Endodermal cell (in vitro differentiated cells): ENCODE measurements at regions not wholly inside any gene's neighbourhood (a gene's known extent, or its start where the extent isn't known, plus 50 kb on each side); places are given as distances from the start of the nearest gene placed in this dataset.

ENCODE experiments used
- DNase-seq: peaks from one replicate; pipeline ENCODE4 v3.0.0-alpha.2; 2017
- H3K27ac ChIP-seq: 2 replicates; pipeline ENCODE4 v1.5.1; 2013; ENCODE audit warnings: mild to moderate bottlenecking, low read depth, low read length, moderate library complexity
- H3K27me3 ChIP-seq: 2 replicates; pipeline ENCODE4 v1.6.1; 2013; ENCODE audit warnings: mild to moderate bottlenecking, low read length, moderate library complexity; ENCODE audit not compliant: insufficient read depth, control insufficient read depth, poor library complexity, severe bottlenecking
- H3K36me3 ChIP-seq: 2 replicates; pipeline ENCODE4 v1.7.0; 2013; ENCODE audit warnings: mild to moderate bottlenecking, low read length, moderate library complexity; ENCODE audit not compliant: control insufficient read depth, insufficient read depth
- H3K4me1 ChIP-seq: one replicate; pipeline ENCODE4 v1.7.0; 2013; ENCODE audit warnings: low read length; ENCODE audit not compliant: control insufficient read depth, insufficient read depth
- H3K4me3 ChIP-seq: 2 replicates; pipeline ENCODE4 v1.5.1; 2013; ENCODE audit warnings: mild to moderate bottlenecking, low read length, moderate library complexity
- H3K9ac ChIP-seq: 2 replicates; pipeline ENCODE4 v1.6.1; 2013; ENCODE audit warnings: mild to moderate bottlenecking, low read length, moderate library complexity; ENCODE audit not compliant: poor library complexity, severe bottlenecking; ENCODE audit errors: extremely low read depth
- H3K9me3 ChIP-seq: 2 replicates; pipeline ENCODE4 v1.6.1; 2013; ENCODE audit warnings: mild to moderate bottlenecking, low read length, moderate library complexity; ENCODE audit not compliant: control insufficient read depth
- H3K27ac Mint-ChIP-seq: 2 replicates; pipeline ENCODE4 v1.8.0; 2020; ENCODE audit warnings: mixed read lengths
- H3K27me3 Mint-ChIP-seq: 2 replicates; pipeline ENCODE4 v1.8.0; 2021; ENCODE audit warnings: mild to moderate bottlenecking, mixed read lengths; ENCODE audit not compliant: insufficient read depth
- H3K36me3 Mint-ChIP-seq: 2 replicates; pipeline ENCODE4 v1.8.0; 2020; ENCODE audit warnings: low read depth, mixed read lengths
- H3K4me1 Mint-ChIP-seq: 2 replicates; pipeline ENCODE4 v1.8.0; 2020; ENCODE audit warnings: mixed read lengths
- H3K4me3 Mint-ChIP-seq: 2 replicates; pipeline ENCODE4 v1.8.0; 2020; ENCODE audit warnings: mild to moderate bottlenecking, moderate library complexity, mixed read lengths
- H3K9me3 Mint-ChIP-seq: 2 replicates; pipeline ENCODE4 v1.8.0; 2020; ENCODE audit warnings: mild to moderate bottlenecking, mixed read lengths
- CTCF ChIP-seq: fragments of 200-600 bp; sonication (generic); conservative IDR thresholded peaks from 2 replicates; pipeline ENCODE4 v1.5.0; 2021; ENCODE audit warnings: antibody characterized with exemption, mild to moderate bottlenecking
- WGBS, 2 experiments: methylation state at CpG; one replicate each; pipeline versions ENCODE4 v1.1.5 to v1.1.7; 2013; ENCODE audit warnings: missing lambda C conversion rate in 2 of 2, mixed read lengths in 1 of 2; ENCODE audit not compliant: insufficient coverage in 1 of 2, insufficient read length in 1 of 2; 5-methylcytosine and 5-hydroxymethylcytosine counted together

GRCh38 chr1:34655875-34656240 lies 99.0 kb upstream of the GJB5 start:
- Mint-ChIP-seq H3K36me3 (no peaks in the 10 kb centered on the region), H3K4me3 (no peak overlapping the region), H3K9me3 (no peaks in the 10 kb centered on the region), H3K27ac (peak overlapping the region; percentile 28), H3K27me3 (peaks cover 6% of the 10 kb centered on the region), H3K4me1 (peaks cover 24% of the 10 kb centered on the region)
- no peaks in the 10 kb centered on the region for H3K4me1 ChIP-seq
- WGBS, 2 experiments, result 85 to 88% methylated on average over 4 of the region's 4 CpGs
- peaks cover 11% of the 10 kb centered on the region for H3K27me3 ChIP-seq
- H3K9me3 ChIP-seq, result no peaks in the 10 kb centered on the region
- H3K9ac ChIP-seq, result no peak overlapping the region
- H3K36me3 ChIP-seq, result no peaks in the 10 kb centered on the region
- DNase-seq, result no peak
- no peak overlapping the region for H3K4me3 ChIP-seq
- H3K27ac ChIP-seq, result no peak overlapping the region
- no peak for TF ChIP-seq CTCF

GRCh38 chr1:34656299-34656698 lies 98.5 kb upstream of the GJB5 start:
- no peak overlapping the region for H3K27ac ChIP-seq

GRCh38 chr1:34656731-34657130 lies 98.1 kb upstream of the GJB5 start:
- WGBS, 2 experiments, result 77% methylated on average over 8 of the region's 8 CpGs; no CpG with 5 or more reads in 1 of the 2 experiments
- Histone ChIP-seq H3K9me3 (no peaks in the 10 kb centered on the region), H3K27me3 (peaks cover 11% of the 10 kb centered on the region), H3K4me1 (no peaks in the 10 kb centered on the region), H3K27ac (no peak overlapping the region), H3K9ac (no peak overlapping the region), H3K36me3 (no peaks in the 10 kb centered on the region), H3K4me3 (no peak overlapping the region)
- no peak overlapping the region for H3K4me3 Mint-ChIP-seq
- H3K36me3 Mint-ChIP-seq, result no peaks in the 10 kb centered on the region
- peaks cover 24% of the 10 kb centered on the region for H3K4me1 Mint-ChIP-seq
- peak; percentile 58 for DNase-seq
- H3K27ac Mint-ChIP-seq, result no peak overlapping the region
- no peak for TF ChIP-seq CTCF
- peaks cover 8% of the 10 kb centered on the region for H3K27me3 Mint-ChIP-seq
- no peaks in the 10 kb centered on the region for H3K9me3 Mint-ChIP-seq

More at GRCh38 chr1:34656299-34656698, 98.5 kb upstream of the GJB5 start:
- Histone ChIP-seq H3K9me3 (no peaks in the 10 kb centered on the region), H3K36me3 (no peaks in the 10 kb centered on the region), H3K27me3 (peaks cover 11% of the 10 kb centered on the region), H3K4me1 (no peaks in the 10 kb centered on the region), H3K4me3 (no peak overlapping the region), H3K9ac (no peak overlapping the region)
- no peaks in the 10 kb centered on the region for H3K36me3 Mint-ChIP-seq
- no peak for TF ChIP-seq CTCF
- peaks cover 6% of the 10 kb centered on the region for H3K27me3 Mint-ChIP-seq
- no peak for DNase-seq
- no peaks in the 10 kb centered on the region for H3K9me3 Mint-ChIP-seq
- 92 to 96% methylated on average over 2 to 3 of the region's 3 CpGs for WGBS, 2 experiments
- H3K4me1 Mint-ChIP-seq, result peaks cover 24% of the 10 kb centered on the region
- no peak overlapping the region for H3K27ac Mint-ChIP-seq
- H3K4me3 Mint-ChIP-seq, result no peak overlapping the region
